Esophagus muscularis mucosa (tissue), 4 donors: ENCODE measurements at regions not wholly inside any gene's neighbourhood (a gene's known extent, or its start where the extent isn't known, plus 50 kb on each side); places are given as distances from the start of the nearest gene placed in this dataset.

Experiments used
- DNase-seq: peaks from one replicate; pipeline ENCODE4 v3.0.0-alpha.2; 2017; ENCODE audit errors: extremely low spot score
- H3K27ac ChIP-seq, 4 donors: fragments of 200-600 bp; sonication (generic); replicated peaks in 1 of 4; 1 replicate in 3 of 4; 2 replicates in 1 of 4; pipeline ENCODE4 v1.5.1; 2016 to 2019; ENCODE audit warnings: mild to moderate bottlenecking in 1 of 4
- H3K27me3 ChIP-seq, 4 donors: fragments of 200-600 bp; sonication (generic); one replicate each; pipeline versions ENCODE4 v1.5.1 to v1.6.0; 2016 to 2019
- H3K36me3 ChIP-seq, 4 donors: fragments of 200-600 bp; sonication (generic); one replicate each; pipeline ENCODE4 v1.5.1; 2016 to 2019
- H3K4me1 ChIP-seq, 4 donors: fragments of 200-600 bp; sonication (generic); one replicate each; pipeline ENCODE4 v1.5.1; 2016 to 2019
- H3K4me3 ChIP-seq, 4 donors: fragments of 200-600 bp; sonication (generic); 1 replicate in 2 of 4; 2 replicates in 2 of 4; pipeline ENCODE4 v1.5.1; 2016 to 2019; ENCODE audit warnings: mild to moderate bottlenecking in 4 of 4, moderate library complexity in 1 of 4
- H3K9me3 ChIP-seq, 4 donors: fragments of 200-600 bp; sonication (generic); 1 replicate in 3 of 4; 2 replicates in 1 of 4; pipeline ENCODE4 v1.5.1; 2016 to 2019
- EP300 ChIP-seq: sonication (generic); formaldehyde crosslinking; IDR thresholded peaks from one replicate; pipeline ENCODE4 v1.6.1; 2017; ENCODE audit warnings: antibody characterized with exemption
- POLR2A ChIP-seq: fragments of 450-650 bp; IDR thresholded peaks from one replicate; pipeline ENCODE4 v1.6.1; 2017; ENCODE audit warnings: antibody characterized with exemption, moderate library complexity, mild to moderate bottlenecking, low read depth
- POLR2AphosphoS5 ChIP-seq, 2 donors: sonication (generic); formaldehyde crosslinking; IDR thresholded peaks; one replicate each; pipeline ENCODE4 v1.6.1; 2017; ENCODE audit warnings: antibody characterized with exemption in 2 of 2
- WGBS: methylation state at CpG from one replicate; pipeline ENCODE4 v1.1.5; 2018; 5-methylcytosine and 5-hydroxymethylcytosine counted together
- intact Hi-C: fragments of 100-400 bp; cut with DNase I; formaldehyde crosslinking; loops from one replicate; pipeline ENCODE4 v1.15.1; 2023
- TF ChIP-seq, protein P1 (sequence below), 3 experiments: fragments of 200-600 bp in 2 of 3; fragments of 450-650 bp in 1 of 3; sonication (generic) in 2 of 3; IDR thresholded peaks; one replicate each; pipeline ENCODE4 v1.5.1; 2017 to 2019; ENCODE audit warnings: antibody characterized with exemption in 3 of 3, mild to moderate bottlenecking in 2 of 3, moderate library complexity in 1 of 3

DNA sequence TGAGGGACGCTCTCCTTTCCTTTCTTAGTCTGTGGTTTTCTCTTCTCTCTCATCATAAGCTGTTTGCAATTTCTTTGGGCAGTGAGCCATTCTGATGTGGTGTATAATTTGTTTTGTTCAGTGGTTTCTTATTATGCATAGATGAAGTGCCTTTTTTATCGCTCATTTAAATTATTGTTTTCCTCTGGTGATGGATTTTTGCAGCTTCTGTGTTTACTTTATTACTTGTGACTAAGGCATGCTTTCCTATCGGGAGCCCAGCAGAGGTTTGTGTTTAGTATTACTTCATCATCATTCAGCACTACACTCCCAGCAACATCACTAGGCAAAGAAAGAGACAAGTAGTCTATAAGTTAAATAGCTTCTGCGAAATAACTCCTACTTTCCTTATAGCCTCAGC is 586.6 kb upstream of the NOVA1 start:
- H3K27me3 ChIP-seq = no peaks in the 10 kb centered on the region
- WGBS = 69% methylated on average over 4 of the region's 4 CpGs
- H3K4me1 ChIP-seq = no peaks in the 10 kb centered on the region
- TF ChIP-seq, protein P1, sequence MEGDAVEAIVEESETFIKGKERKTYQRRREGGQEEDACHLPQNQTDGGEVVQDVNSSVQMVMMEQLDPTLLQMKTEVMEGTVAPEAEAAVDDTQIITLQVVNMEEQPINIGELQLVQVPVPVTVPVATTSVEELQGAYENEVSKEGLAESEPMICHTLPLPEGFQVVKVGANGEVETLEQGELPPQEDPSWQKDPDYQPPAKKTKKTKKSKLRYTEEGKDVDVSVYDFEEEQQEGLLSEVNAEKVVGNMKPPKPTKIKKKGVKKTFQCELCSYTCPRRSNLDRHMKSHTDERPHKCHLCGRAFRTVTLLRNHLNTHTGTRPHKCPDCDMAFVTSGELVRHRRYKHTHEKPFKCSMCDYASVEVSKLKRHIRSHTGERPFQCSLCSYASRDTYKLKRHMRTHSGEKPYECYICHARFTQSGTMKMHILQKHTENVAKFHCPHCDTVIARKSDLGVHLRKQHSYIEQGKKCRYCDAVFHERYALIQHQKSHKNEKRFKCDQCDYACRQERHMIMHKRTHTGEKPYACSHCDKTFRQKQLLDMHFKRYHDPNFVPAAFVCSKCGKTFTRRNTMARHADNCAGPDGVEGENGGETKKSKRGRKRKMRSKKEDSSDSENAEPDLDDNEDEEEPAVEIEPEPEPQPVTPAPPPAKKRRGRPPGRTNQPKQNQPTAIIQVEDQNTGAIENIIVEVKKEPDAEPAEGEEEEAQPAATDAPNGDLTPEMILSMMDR (IDR thresholded peaks at IDR 0.05) = no peak
- TF ChIP-seq POLR2AphosphoS5 (IDR thresholded peaks at IDR 0.05) (no peak), POLR2A (no peak), EP300 (no peak)
- H3K36me3 ChIP-seq = no peaks in the 10 kb centered on the region
- intact Hi-C loops = no loop called here
- no peak overlapping the region for H3K4me3 ChIP-seq
- DNase-seq = no peak
- no peak overlapping the region for H3K27ac ChIP-seq
- H3K9me3 ChIP-seq = no peaks in the 10 kb centered on the region

DNA sequence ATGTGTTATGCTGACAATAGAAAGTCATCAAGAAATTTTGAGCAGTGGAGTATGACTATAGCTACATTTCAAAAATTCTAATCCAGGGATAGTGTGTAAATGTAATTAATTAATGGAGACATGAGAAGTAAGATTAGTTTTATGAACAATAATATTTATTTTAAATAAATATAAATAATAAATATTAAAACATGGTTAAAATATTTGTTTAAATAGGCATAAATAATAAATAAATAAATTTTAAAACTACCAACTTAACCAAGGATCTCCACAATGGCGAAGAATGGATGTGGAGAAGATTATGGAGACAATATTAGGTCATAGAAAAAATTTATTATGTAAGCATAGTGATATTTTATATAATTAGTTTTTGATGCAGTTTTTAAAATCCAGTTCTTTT is 588.2 kb upstream of the NOVA1 start:
- Histone ChIP-seq H3K4me1 (no peaks in the 10 kb centered on the region), H3K36me3 (no peaks in the 10 kb centered on the region), H3K4me3 (no peak overlapping the region), H3K9me3 (no peaks in the 10 kb centered on the region), H3K27me3 (no peaks in the 10 kb centered on the region), H3K27ac (no peak overlapping the region)
- TF ChIP-seq EP300 = no peak
- TF ChIP-seq POLR2A = no peak
- TF ChIP-seq, protein P1 (IDR thresholded peaks at IDR 0.05) = no peak
- no peak for TF ChIP-seq POLR2AphosphoS5 (IDR thresholded peaks at IDR 0.05)
- intact Hi-C loops = no loop called here
- WGBS = 83% methylated on average over 1 of the region's 1 CpG
- DNase-seq = no peak

DNA sequence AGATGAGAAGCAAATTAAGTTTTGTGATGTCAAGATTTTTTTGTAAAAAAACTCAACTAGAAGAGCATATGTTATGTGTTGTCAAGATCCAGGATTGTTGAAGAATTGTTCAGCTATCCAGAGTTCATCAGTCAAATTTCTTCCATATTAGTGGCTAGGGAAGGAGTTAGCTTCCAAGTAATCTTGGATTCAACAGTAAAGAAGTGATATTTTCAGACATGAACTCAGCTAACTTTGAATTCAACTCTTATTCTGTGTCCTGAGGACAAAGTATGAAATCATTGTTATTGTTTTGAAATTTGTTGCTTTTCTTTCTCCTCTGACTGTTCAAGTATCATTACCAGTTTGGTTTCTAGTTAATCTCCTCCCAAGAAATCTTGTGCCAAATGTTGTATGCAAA is 589.3 kb upstream of the NOVA1 start:
- TF ChIP-seq POLR2AphosphoS5 (IDR thresholded peaks at IDR 0.05) (no peak), POLR2A (no peak)
- no peak overlapping the region for H3K4me3 ChIP-seq
- H3K9me3 ChIP-seq = no peaks in the 10 kb centered on the region
- no peaks in the 10 kb centered on the region for H3K4me1 ChIP-seq
- no peaks in the 10 kb centered on the region for H3K36me3 ChIP-seq
- no peak for DNase-seq
- H3K27ac ChIP-seq = no peak overlapping the region
- H3K27me3 ChIP-seq = no peaks in the 10 kb centered on the region
- intact Hi-C loops = no loop called here

DNA sequence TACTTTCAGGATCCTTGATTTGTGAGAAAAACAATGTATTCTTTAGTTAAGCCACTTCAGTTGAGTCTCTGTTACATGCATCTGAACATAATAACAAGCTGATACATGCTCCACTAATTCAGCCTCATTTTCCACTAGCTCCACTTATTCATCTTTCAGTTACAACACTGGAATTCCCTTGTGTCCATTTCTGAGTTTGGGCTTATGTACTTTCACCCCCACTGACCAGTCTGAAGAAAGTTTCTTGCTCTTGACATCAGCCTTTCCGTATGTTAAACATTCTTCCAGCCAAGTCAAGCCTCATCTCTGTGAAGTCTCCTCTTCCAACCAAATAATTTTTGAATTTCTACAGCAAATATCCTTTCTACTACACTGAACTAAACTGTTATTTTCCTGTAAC is 592.5 kb upstream of the NOVA1 start:
- Histone ChIP-seq H3K9me3 (no peaks in the 10 kb centered on the region), H3K4me3 (no peak overlapping the region), H3K36me3 (no peaks in the 10 kb centered on the region), H3K4me1 (no peaks in the 10 kb centered on the region), H3K27me3 (no peaks in the 10 kb centered on the region), H3K27ac (no peak overlapping the region)
- WGBS = 46% methylated on average over 1 of the region's 1 CpG
- TF ChIP-seq, protein P1 (IDR thresholded peaks at IDR 0.05) = no peak
- TF ChIP-seq POLR2AphosphoS5 (IDR thresholded peaks at IDR 0.05) = no peak
- no peak for TF ChIP-seq EP300
- no peak for TF ChIP-seq POLR2A
- intact Hi-C loops = no loop called here
- DNase-seq = no peak

DNA sequence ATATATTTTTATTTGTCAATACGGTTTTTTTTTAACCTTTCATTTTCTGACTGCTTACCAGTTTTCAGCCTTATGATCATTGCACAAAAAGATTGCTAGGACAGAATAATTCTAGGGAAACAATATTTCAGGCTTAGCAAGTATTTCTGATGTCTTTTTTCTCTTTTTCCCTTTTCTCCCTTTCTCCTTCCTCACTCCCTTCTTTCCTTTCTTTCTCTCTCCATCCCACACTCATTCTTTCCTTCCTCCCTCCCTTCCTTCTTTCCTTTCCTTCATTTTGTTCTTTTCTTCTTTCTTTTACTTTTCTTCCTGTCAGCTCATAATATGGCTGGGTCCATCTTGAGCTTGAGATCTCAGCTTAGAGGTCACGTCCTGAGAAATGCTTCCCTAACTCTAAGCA is 601.4 kb upstream of the NOVA1 start:
- Histone ChIP-seq H3K4me1 (no peaks in the 10 kb centered on the region), H3K4me3 (no peak overlapping the region), H3K36me3 (no peaks in the 10 kb centered on the region), H3K27ac (no peak overlapping the region), H3K9me3 (no peaks in the 10 kb centered on the region), H3K27me3 (no peaks in the 10 kb centered on the region)
- intact Hi-C loops = no loop called here
- no peak for DNase-seq
- WGBS = 83% methylated on average over 1 of the region's 2 CpGs
- TF ChIP-seq EP300 = no peak
- TF ChIP-seq, protein P1 (IDR thresholded peaks at IDR 0.05) = no peak
- no peak for TF ChIP-seq POLR2AphosphoS5 (IDR thresholded peaks at IDR 0.05)
- TF ChIP-seq POLR2A = no peak
